Left lung (tissue), 4 donors: ENCODE measurements at regions not wholly inside any gene's neighbourhood (a gene's known extent, or its start where the extent isn't known, plus 50 kb on each side); places are given as distances from the start of the nearest gene placed in this dataset.

Experiments used
- ATAC-seq: fragments of 200-7000 bp; cut with Tn5 transposase; one replicate; pipeline ENCODE4 v1.9.1; 2020; ENCODE audit warnings: moderate library complexity
- DNase-seq, 4 donors: peaks; one replicate each; pipeline ENCODE4 v3.0.0-alpha.2; 2013 to 2020
- H3K27ac ChIP-seq, 2 donors: fragments of 200-600 bp; sonication (generic) in 1 of 2; one replicate each; pipeline versions ENCODE4 v1.5.0 to v1.8.0; 2020 to 2021
- H3K27me3 ChIP-seq, 2 donors: fragments of 200-600 bp; sonication (generic) in 1 of 2; one replicate each; pipeline versions ENCODE4 v1.5.0 to v1.8.0; 2020 to 2021
- H3K36me3 ChIP-seq, 2 donors: fragments of 200-600 bp; sonication (generic) in 1 of 2; one replicate each; pipeline versions ENCODE4 v1.5.0 to v1.8.0; 2020 to 2021
- H3K4me1 ChIP-seq, 2 donors: fragments of 200-600 bp; one replicate each; pipeline ENCODE4 v1.8.0; 2021
- H3K4me3 ChIP-seq, 2 donors: fragments of 200-600 bp; sonication (generic) in 1 of 2; one replicate each; pipeline versions ENCODE4 v1.5.0 to v1.8.0; 2020 to 2021; ENCODE audit warnings: mild to moderate bottlenecking in 1 of 2
- H3K9me3 ChIP-seq, 2 donors: fragments of 200-600 bp; sonication (generic) in 1 of 2; one replicate each; pipeline versions ENCODE4 v1.5.0 to v1.8.0; 2020 to 2021
- intact Hi-C, 2 donors: fragments of 100-400 bp; cut with DNase I; formaldehyde crosslinking; loops; one replicate each; pipeline versions ENCODE4 v1.11.2 to v1.14.2; 2022
- TF ChIP-seq, protein P1 (sequence below), 2 donors: fragments of 200-600 bp; sonication (generic) in 1 of 2; IDR thresholded peaks; one replicate each; pipeline versions ENCODE4 v1.5.0 to v1.8.0; 2021; ENCODE audit warnings: antibody characterized with exemption in 2 of 2
- donor health status: DM: no; HTN: yes; CAD: no.
- donor health status: DM: no; HTN: no; CAD: no.

DNA sequence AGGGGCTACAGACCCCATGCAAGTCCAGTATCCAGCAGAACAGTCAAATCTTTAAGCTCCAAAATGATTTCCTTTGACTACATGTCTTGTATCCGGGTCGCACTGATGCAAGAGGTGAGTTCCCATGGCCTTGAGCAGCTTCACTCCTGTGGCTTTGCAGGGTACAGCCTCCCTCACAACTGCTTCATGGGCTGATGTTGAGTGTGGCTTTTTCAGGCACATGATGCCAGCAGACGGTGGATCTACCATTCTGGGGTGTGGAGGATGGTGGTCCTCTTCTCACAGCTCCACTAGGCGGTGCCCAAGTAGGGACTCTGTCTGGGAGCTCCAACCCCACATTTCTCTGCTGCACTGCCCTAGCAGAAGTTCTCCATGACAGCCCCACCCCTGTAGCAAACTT lies 208.4 kb downstream of the INSIG2 start:
- Histone ChIP-seq H3K4me3 (no peak overlapping the region), H3K4me1 (no peaks in the 10 kb centered on the region), H3K36me3 (no peaks in the 10 kb centered on the region), H3K9me3 (no peaks in the 10 kb centered on the region), H3K27ac (no peak overlapping the region), H3K27me3 (peaks cover 0 to 15% of the 10 kb centered on the region in 2 donors)
- TF ChIP-seq, protein P1, sequence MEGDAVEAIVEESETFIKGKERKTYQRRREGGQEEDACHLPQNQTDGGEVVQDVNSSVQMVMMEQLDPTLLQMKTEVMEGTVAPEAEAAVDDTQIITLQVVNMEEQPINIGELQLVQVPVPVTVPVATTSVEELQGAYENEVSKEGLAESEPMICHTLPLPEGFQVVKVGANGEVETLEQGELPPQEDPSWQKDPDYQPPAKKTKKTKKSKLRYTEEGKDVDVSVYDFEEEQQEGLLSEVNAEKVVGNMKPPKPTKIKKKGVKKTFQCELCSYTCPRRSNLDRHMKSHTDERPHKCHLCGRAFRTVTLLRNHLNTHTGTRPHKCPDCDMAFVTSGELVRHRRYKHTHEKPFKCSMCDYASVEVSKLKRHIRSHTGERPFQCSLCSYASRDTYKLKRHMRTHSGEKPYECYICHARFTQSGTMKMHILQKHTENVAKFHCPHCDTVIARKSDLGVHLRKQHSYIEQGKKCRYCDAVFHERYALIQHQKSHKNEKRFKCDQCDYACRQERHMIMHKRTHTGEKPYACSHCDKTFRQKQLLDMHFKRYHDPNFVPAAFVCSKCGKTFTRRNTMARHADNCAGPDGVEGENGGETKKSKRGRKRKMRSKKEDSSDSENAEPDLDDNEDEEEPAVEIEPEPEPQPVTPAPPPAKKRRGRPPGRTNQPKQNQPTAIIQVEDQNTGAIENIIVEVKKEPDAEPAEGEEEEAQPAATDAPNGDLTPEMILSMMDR (IDR thresholded peaks at IDR 0.05) = no peak
- intact Hi-C loops = no loop called here
- DNase-seq = no peak
- no peak for ATAC-seq

- TF ChIP-seq, protein P1 (IDR thresholded peaks at IDR 0.05) = no peak
- Histone ChIP-seq H3K36me3 (no peaks in the 10 kb centered on the region), H3K27me3 (peaks cover 0 to 15% of the 10 kb centered on the region in 2 donors), H3K9me3 (no peaks in the 10 kb centered on the region), H3K4me3 (no peak overlapping the region), H3K4me1 (no peaks in the 10 kb centered on the region), H3K27ac (no peak overlapping the region)
- no peak for ATAC-seq
- DNase-seq = no peak
- intact Hi-C loops = no loop called here
Observed at GRCh38 chr2:118295592-118296390, 207.5 kb downstream of the INSIG2 start.

DNA sequence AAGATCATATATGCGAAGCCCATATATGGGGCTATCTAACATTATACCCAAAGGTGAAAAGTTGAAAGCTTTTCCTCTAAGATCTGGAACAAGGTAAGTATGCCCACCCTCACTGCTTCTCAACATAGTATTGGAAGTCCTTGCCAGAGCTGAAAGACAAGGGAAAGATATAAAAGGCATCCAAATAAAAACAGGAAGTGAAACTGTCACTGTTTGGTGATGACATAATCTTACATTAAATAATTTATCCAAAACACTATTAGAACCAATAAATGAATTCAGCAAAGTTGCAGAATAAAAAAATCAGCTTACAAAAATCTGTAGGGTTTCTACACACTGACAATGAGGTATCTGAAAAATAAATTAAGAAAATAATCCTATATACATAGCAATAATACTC lies 205.8 kb downstream of the INSIG2 start:
- intact Hi-C loops = no loop called here
- ATAC-seq = no peak
- H3K27me3 ChIP-seq = peaks cover 0 to 15% of the 10 kb centered on the region in 2 donors
- H3K4me1 ChIP-seq = no peaks in the 10 kb centered on the region
- H3K4me3 ChIP-seq = no peak overlapping the region
- no peak for DNase-seq
- H3K27ac ChIP-seq = no peak overlapping the region
- H3K9me3 ChIP-seq = no peaks in the 10 kb centered on the region
- TF ChIP-seq, protein P1 (IDR thresholded peaks at IDR 0.05) = no peak
- H3K36me3 ChIP-seq = no peaks in the 10 kb centered on the region

DNA sequence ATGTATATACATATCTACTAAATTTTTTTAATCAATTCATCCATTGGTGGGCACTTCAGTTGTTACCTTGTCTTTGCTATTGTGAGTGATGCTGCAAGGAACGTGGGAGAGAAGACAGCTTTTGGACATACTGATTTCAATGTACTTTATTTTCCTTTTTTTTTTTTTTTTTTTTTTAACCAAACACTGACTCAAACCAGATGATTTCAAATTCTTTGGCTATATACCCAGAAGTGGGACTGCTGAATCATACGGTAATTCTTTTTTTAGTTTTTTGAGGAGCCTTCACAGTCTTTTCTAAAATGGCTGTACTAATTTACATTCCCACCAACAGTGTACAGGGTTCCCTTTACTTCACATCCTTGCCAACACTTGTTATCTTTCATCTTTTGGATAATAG lies 204.7 kb downstream of the INSIG2 start:
- Histone ChIP-seq H3K27ac (no peak overlapping the region), H3K4me1 (no peaks in the 10 kb centered on the region), H3K27me3 (peaks cover 0 to 5% of the 10 kb centered on the region in 2 donors), H3K36me3 (no peaks in the 10 kb centered on the region), H3K4me3 (no peak overlapping the region), H3K9me3 (no peaks in the 10 kb centered on the region)
- TF ChIP-seq, protein P1 (IDR thresholded peaks at IDR 0.05) = no peak
- intact Hi-C loops = no loop called here
- DNase-seq (no peak), ATAC-seq (no peak)

GRCh38 chr2:118291251-118291880 lies 203.1 kb downstream of the INSIG2 start:
- Histone ChIP-seq H3K36me3 (no peaks in the 10 kb centered on the region), H3K27ac (no peak overlapping the region), H3K4me1 (no peaks in the 10 kb centered on the region), H3K9me3 (no peaks in the 10 kb centered on the region), H3K4me3 (no peak overlapping the region), H3K27me3 (peaks cover 0 to 5% of the 10 kb centered on the region in 2 donors)
- TF ChIP-seq, protein P1 (IDR thresholded peaks at IDR 0.05) = no peak
- DNase-seq = no peak
- no peak for ATAC-seq
- intact Hi-C loops = no loop called here
